HAP-1 (cell line): ENCODE measurements at regions not wholly inside any gene's neighbourhood (a gene's known extent, or its start where the extent isn't known, plus 50 kb on each side); places are given as distances from the start of the nearest gene placed in this dataset.

Source experiments
- DNase-seq, 2 experiments: peaks; one replicate each; pipeline ENCODE4 v3.0.0-alpha.2; 2016 to 2020; ENCODE audit warnings: low spot score in 2 of 2
- H3K27me3 ChIP-seq: fragments of 250-450 bp; sonication (Bioruptor Pico); 2 replicates; pipeline ENCODE4 v1.5.1; 2020; ENCODE audit warnings: low read depth, mild to moderate bottlenecking, moderate library complexity
- H3K36me3 ChIP-seq: fragments of 250-450 bp; sonication (Bioruptor Pico); replicated peaks from 2 replicates; pipeline ENCODE4 v1.5.1; 2020; ENCODE audit warnings: mild to moderate bottlenecking
- H3K4me1 ChIP-seq: fragments of 250-450 bp; sonication (Bioruptor Pico); 2 replicates; pipeline ENCODE4 v1.5.1; 2020; ENCODE audit warnings: mild to moderate bottlenecking
- H3K4me3 ChIP-seq: fragments of 250-450 bp; sonication (Bioruptor Pico); 2 replicates; pipeline ENCODE4 v1.5.1; 2020; ENCODE audit warnings: mild to moderate bottlenecking, moderate library complexity
- H3K9me3 ChIP-seq: fragments of 250-450 bp; sonication (Bioruptor Pico); 2 replicates; pipeline ENCODE4 v1.5.1; 2020; ENCODE audit warnings: mild to moderate bottlenecking, moderate library complexity
- in situ Hi-C: fragments of 300-500 bp; cut with MboI; formaldehyde crosslinking; loops from 3 replicates; pipeline ENCODE4 v1.14.3; 2020; ENCODE audit warnings: low sequenced_read_pairs, inconsistent platforms, mixed read lengths

DNA sequence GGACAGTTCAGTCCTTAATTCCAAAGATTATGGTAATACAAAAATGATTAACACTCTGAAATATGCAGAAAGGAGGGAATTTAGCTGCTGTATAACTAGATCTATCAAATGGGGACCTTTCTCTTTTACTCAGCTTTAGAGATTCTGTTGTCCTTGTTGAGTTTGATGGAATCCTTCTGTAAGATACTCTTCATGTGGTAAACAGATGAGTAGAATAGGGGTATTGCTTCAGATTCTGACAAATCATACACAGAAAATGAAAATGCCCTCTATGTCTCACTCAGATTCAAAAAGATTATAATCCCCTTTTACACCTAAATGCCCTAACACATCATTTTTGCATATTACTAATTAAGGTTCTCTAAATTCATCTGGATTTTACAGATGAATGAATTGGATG, 50.7 kb downstream of the ARHGAP35 start:
- no peaks in the 10 kb centered on the region for H3K9me3 ChIP-seq
- H3K36me3 ChIP-seq, result no peaks in the 10 kb centered on the region
- no peak overlapping the region for H3K4me3 ChIP-seq
- no peaks in the 10 kb centered on the region for H3K27me3 ChIP-seq
- in situ Hi-C loops, result no loop called here
- DNase-seq, result no peak
- peaks cover 61% of the 10 kb centered on the region for H3K4me1 ChIP-seq

DNA sequence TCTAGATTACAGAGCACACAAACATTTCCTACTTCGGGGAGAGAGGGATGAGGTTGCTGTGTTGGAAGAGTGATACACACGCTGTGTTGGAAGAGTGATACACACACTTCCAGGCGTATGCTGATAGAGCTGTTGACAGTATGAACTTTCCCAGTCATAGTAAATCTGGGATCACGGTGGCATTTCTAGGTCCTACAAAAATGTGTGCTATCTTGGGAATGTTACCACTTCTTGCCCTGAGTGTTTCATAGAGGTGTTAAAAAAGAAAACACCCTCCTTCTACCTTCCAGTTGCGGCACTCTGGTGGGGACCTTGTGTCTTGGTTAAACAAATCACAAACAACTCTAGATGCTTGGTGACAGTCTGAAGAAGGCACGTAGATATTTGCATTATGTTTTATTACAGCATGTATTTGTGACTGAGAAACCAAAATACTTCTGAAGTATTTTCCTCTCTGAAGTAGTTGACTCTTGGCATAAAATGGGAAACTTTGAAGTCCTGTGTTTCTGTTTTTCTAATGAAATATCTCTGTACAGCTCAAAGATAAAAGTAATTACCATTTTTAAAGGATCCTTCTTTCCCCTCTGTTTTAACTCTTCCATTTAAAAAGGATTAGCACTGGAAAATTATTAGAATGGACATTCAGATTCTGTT, 52.5 kb downstream of the ARHGAP35 start:
- Histone ChIP-seq H3K4me1 (peaks cover 59% of the 10 kb centered on the region), H3K4me3 (no peak overlapping the region), H3K36me3 (no peaks in the 10 kb centered on the region), H3K27me3 (no peaks in the 10 kb centered on the region), H3K9me3 (no peaks in the 10 kb centered on the region)
- in situ Hi-C loops, result no loop called here
- DNase-seq, result peak in 1 of 2 experiments; percentile 23

- DNase-seq, result peak in 1 of 2 experiments; percentile 82
- H3K27me3 ChIP-seq, result no peaks in the 10 kb centered on the region
- H3K4me1 ChIP-seq, result peaks cover 57% of the 10 kb centered on the region
- H3K9me3 ChIP-seq, result no peaks in the 10 kb centered on the region
- no peak overlapping the region for H3K4me3 ChIP-seq
- in situ Hi-C loops, result no loop called here
- peaks cover 2% of the 10 kb centered on the region for H3K36me3 ChIP-seq
These were observed 53.1 kb downstream of the ARHGAP35 start for GRCh38 chr19:46913852-46914430.

DNA sequence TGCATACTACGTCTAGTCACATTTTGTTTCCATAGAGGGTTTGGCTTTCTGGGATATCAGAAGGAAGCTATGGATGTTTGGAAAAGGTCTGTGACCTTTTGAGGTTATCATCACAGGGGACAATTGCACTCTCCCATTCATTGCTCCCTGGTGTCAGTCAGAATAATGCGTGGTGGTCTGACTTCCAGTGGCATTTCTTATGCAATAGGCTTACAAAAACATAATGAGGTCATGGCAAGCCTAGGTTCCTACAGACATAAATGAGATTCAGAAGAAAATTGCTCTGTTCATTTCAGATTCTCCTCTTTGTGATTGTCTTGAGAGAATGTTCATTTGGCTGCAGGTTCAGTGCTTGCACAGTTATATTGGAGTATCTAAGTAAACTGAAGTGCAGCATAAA, 54.6 kb downstream of the ARHGAP35 start:
- Histone ChIP-seq H3K4me1 (peaks cover 63% of the 10 kb centered on the region), H3K27me3 (no peaks in the 10 kb centered on the region), H3K9me3 (no peaks in the 10 kb centered on the region), H3K4me3 (no peak overlapping the region), H3K36me3 (peaks cover 16% of the 10 kb centered on the region)
- DNase-seq, result peak; percentile 37 to 63
- in situ Hi-C loops, result no loop called here

DNA sequence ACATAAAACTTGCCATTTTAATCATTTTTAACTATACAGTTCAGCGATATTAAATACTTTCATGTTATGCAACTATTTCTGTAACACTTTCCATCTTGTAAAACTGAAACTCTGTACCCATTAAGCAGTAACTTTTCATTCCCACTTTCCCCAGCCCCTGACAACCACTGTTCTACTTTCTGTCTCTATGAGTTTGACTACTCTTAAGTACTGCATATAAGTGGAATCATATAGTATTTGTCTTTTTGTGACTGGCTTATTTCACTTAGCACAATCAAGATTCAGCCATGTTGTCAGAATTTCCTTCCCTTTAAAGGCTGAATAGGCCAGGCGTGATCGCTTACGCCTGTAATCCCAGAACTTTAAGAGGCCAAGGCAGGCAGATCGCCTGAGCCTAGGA, 56.2 kb downstream of the ARHGAP35 start:
- in situ Hi-C loops, result no loop called here
- Histone ChIP-seq H3K27me3 (no peaks in the 10 kb centered on the region), H3K4me1 (peaks cover 57% of the 10 kb centered on the region), H3K9me3 (no peaks in the 10 kb centered on the region), H3K36me3 (peaks cover 26% of the 10 kb centered on the region), H3K4me3 (no peak overlapping the region)
- DNase-seq, result no peak

DNA sequence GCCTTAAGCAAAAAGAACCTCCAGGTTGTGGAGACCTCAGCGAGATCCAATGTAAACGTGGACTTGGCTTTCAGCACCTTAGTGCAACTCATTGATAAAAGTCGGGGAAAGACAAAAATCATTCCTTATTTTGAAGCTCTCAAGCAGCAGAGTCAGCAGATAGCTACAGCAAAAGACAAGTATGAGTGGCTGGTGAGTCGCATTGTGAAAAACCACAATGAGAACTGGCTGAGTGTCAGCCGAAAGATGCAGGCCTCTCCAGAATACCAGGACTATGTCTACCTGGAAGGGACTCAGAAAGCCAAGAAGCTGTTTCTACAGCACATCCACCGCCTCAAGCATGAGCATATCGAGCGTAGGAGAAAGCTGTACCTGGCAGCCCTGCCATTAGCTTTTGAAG, 58.5 kb downstream of the ARHGAP35 start:
- in situ Hi-C loops, result no loop called here
- no peak for DNase-seq
- Histone ChIP-seq H3K4me1 (peaks cover 36% of the 10 kb centered on the region), H3K9me3 (no peaks in the 10 kb centered on the region), H3K36me3 (peaks cover 32% of the 10 kb centered on the region), H3K27me3 (no peaks in the 10 kb centered on the region), H3K4me3 (no peak overlapping the region)

GRCh38 chr19:46920362-46920761, 59.6 kb downstream of the ARHGAP35 start:
- Histone ChIP-seq H3K4me3 (no peak overlapping the region), H3K9me3 (no peaks in the 10 kb centered on the region), H3K27me3 (no peaks in the 10 kb centered on the region), H3K36me3 (peaks cover 32% of the 10 kb centered on the region), H3K4me1 (peaks cover 26% of the 10 kb centered on the region)
- no peak for DNase-seq
- in situ Hi-C loops, result loop anchor here (5.0 kb wide), 1 partner anchor 58 kb away; the partner anchor contains the start of gene ARHGAP35

DNA sequence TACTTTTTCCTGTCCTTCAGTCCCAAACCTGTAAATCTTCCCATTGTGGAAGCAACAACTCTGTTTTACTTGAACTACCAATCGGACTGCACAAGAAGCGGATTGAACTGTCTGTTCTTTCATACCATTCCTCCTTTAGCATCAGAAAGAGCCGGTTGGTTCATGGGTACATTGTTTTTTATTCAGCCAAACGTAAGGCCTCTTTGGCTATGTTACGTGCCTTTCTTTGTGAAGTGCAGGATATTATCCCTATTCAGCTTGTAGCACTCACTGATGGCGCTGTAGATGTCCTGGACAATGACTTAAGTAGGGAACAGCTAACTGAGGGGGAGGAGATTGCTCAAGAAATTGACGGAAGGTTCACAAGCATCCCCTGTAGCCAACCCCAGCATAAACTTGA, 60.3 kb downstream of the ARHGAP35 start:
- peak; percentile 43 to 66 for DNase-seq
- in situ Hi-C loops, result loop anchor here (5.0 kb wide), 1 partner anchor 59 kb away; the partner anchor contains the start of gene ARHGAP35
- Histone ChIP-seq H3K4me3 (no peak overlapping the region), H3K27me3 (no peaks in the 10 kb centered on the region), H3K36me3 (peaks cover 32% of the 10 kb centered on the region), H3K4me1 (peaks cover 27% of the 10 kb centered on the region), H3K9me3 (no peaks in the 10 kb centered on the region)

DNA sequence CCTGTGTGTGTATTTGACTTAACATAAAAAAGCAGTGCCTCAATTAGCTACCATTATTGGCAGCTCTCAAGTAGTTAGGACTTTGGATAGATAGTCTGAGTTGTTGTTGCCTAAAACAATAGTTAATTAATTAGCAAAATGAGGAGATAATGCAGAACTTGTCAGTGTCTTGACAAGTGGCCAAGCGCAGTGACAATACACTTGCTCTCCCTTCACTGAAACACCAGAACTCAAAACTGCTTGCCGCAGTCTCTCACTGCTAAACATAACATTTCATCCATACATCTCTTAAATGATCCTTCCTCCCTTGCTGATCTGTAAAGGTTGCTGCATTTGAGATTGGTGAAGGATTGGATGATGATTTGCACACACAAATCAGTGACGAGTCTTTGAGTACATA, 61.7 kb downstream of the ARHGAP35 start:
- H3K27me3 ChIP-seq, result no peaks in the 10 kb centered on the region
- in situ Hi-C loops, result loop anchor here (5.0 kb wide), 1 partner anchor 60 kb away; the partner anchor contains the start of gene ARHGAP35
- no peaks in the 10 kb centered on the region for H3K9me3 ChIP-seq
- no peak overlapping the region for H3K4me3 ChIP-seq
- H3K36me3 ChIP-seq, result peaks cover 32% of the 10 kb centered on the region
- no peak for DNase-seq
- H3K4me1 ChIP-seq, result peaks cover 33% of the 10 kb centered on the region

- in situ Hi-C loops, result loop anchor here (5.0 kb wide), 1 partner anchor 63 kb away; the partner anchor contains the start of gene ARHGAP35
- Histone ChIP-seq H3K4me3 (no peak overlapping the region), H3K27me3 (no peaks in the 10 kb centered on the region), H3K36me3 (peaks cover 20% of the 10 kb centered on the region), H3K9me3 (no peaks in the 10 kb centered on the region), H3K4me1 (peaks cover 32% of the 10 kb centered on the region)
- DNase-seq, result no peak
These were observed 64.2 kb downstream of the ARHGAP35 start for GRCh38 chr19:46924874-46925547.

GRCh38 chr19:46925548-46925950, 64.8 kb downstream of the ARHGAP35 start:
- no peak overlapping the region for H3K4me3 ChIP-seq
- in situ Hi-C loops, result no loop called here
- DNase-seq, result no peak
- H3K9me3 ChIP-seq, result no peaks in the 10 kb centered on the region
- H3K27me3 ChIP-seq, result no peaks in the 10 kb centered on the region
- H3K36me3 ChIP-seq, result peaks cover 15% of the 10 kb centered on the region
- H3K4me1 ChIP-seq, result peaks cover 27% of the 10 kb centered on the region

DNA sequence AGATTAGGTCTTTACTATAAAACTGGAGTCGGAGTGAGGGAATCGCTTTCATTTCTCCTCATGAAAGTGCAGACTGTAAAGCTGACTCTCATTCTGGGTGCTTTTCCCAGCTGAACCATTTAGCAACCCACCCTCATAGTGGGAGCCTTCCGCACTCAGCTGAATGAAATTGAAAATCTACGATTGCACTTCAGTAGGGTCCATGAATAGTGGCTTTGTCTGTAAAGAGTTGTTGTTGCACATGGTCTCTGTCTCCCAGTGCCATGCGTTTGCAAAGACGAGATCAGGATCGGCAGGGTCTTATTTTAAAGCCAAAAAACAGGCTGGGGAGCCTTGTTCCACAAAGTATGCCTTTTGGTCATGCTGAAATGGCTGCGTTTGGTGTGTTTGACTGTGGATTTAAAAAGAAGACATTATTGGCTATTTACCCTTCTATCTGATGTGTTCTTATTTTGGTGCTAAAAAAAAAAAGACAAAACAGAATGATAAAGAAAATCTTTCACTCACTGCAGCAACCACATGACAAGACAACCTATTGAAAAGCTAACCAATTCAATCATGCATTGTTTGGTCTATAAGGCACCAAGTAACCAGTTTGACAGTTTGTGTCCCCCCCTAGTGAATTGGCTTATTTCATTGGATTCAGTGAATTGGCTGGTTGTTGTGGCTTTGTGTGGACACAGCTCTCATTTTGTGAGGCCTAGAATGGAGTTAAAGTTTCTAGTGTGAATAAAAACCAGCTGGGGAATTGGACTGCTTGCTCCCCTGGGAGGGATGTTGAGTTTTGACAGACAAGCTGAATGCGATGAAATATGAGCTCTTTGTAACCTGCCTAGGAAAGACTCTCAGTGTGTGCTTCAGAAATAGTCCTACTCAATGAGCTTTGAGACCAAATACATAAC, 65.6 kb downstream of the ARHGAP35 start:
- Histone ChIP-seq H3K27me3 (no peaks in the 10 kb centered on the region), H3K4me3 (no peak overlapping the region), H3K4me1 (peaks cover 20% of the 10 kb centered on the region), H3K9me3 (no peaks in the 10 kb centered on the region), H3K36me3 (peaks cover 11% of the 10 kb centered on the region)
- DNase-seq, result peak; percentile 57 to 58
- in situ Hi-C loops, result no loop called here

- in situ Hi-C loops, result no loop called here
- Histone ChIP-seq H3K27me3 (no peaks in the 10 kb centered on the region), H3K36me3 (peaks cover 6% of the 10 kb centered on the region), H3K9me3 (no peaks in the 10 kb centered on the region), H3K4me3 (no peak overlapping the region), H3K4me1 (peaks cover 18% of the 10 kb centered on the region)
- no peak for DNase-seq
These were observed 66.3 kb downstream of the ARHGAP35 start for GRCh38 chr19:46927106-46927505.
